IMR-90 (cell line): ENCODE measurements at regions not wholly inside any gene's neighbourhood (a gene's known extent, or its start where the extent isn't known, plus 50 kb on each side); places are given as distances from the start of the nearest gene placed in this dataset.

ENCODE experiments used
- ATAC-seq: fragments of 200-7000 bp; cut with Tn5 transposase; 2 replicates; pipeline ENCODE4 v1.9.1; 2020; ENCODE audit warnings: low read depth, mild to moderate bottlenecking, moderate library complexity
- BruUV-seq: library from RNA; stranded (reverse); fragments of 400-500 nt; replicated peaks from 2 replicates; lab custom pipeline; 2021; lab: Mats Ljungman, UMichigan
- CTCF ChIA-PET: fragments of 300-600 bp; formaldehyde crosslinking; extraction: SDS; loops from one replicate; lab custom pipeline; 2021; ENCODE audit warnings: antibody characterized with exemption; lab: Yijun Ruan, JAX
- POLR2A ChIA-PET: fragments of 300-600 bp; sonication (Branson Sonifier 250); formaldehyde crosslinking; loops from one replicate; lab custom pipeline; 2022; ENCODE audit warnings: antibody characterized with exemption; ENCODE audit not compliant: unreplicated experiment; lab: Charles Lee
- DNase-seq: peaks from one replicate; pipeline ENCODE4 v3.0.0; 2013
- H2AFZ ChIP-seq: replicated peaks from 2 replicates; pipeline ENCODE3; 2013; ENCODE audit warnings: low read length, mild to moderate bottlenecking; ENCODE audit not compliant: poor library complexity
- H2AK5ac ChIP-seq: 2 replicates; pipeline ENCODE4 v1.6.1; 2013; ENCODE audit warnings: low read depth, low read length, inconsistent platforms
- H2AK9ac ChIP-seq: replicated peaks from 2 replicates; pipeline ENCODE3; 2013; ENCODE audit warnings: mild to moderate bottlenecking, low read depth, low read length, moderate library complexity; ENCODE audit not compliant: poor library complexity
- H2BK120ac ChIP-seq: 2 replicates; pipeline ENCODE4 v1.6.1; 2013; ENCODE audit warnings: low read depth, low read length, inconsistent platforms
- H2BK15ac ChIP-seq: 3 replicates; pipeline ENCODE4 v1.6.1; 2013; ENCODE audit warnings: low read depth, low read length, inconsistent platforms
- H2BK20ac ChIP-seq: 2 replicates; pipeline ENCODE4 v1.6.1; 2013; ENCODE audit warnings: low read depth, mild to moderate bottlenecking, inconsistent platforms, low read length, moderate library complexity
- H2BK5ac ChIP-seq: 2 replicates; pipeline ENCODE4 v1.6.1; 2013; ENCODE audit warnings: mild to moderate bottlenecking, low read depth, low read length, inconsistent platforms; ENCODE audit not compliant: poor library complexity, severe bottlenecking
- H3K14ac ChIP-seq: replicated peaks from 2 replicates; pipeline ENCODE4 v1.6.1; 2013; ENCODE audit warnings: low read depth, low read length, inconsistent platforms
- H3K18ac ChIP-seq: 2 replicates; pipeline ENCODE4 v1.6.1; 2013; ENCODE audit warnings: low read depth, low read length, control low read depth
- H3K23ac ChIP-seq: 2 replicates; pipeline ENCODE4 v1.6.1; 2013; ENCODE audit warnings: low read depth, low read length, inconsistent platforms
- H3K27ac ChIP-seq: 2 replicates; pipeline ENCODE4 v1.5.1; 2013; ENCODE audit warnings: mild to moderate bottlenecking, control low read depth, low read length; ENCODE audit not compliant: insufficient read depth
- H3K27me3 ChIP-seq: 2 replicates; pipeline ENCODE4 v1.6.1; 2013; ENCODE audit warnings: low read length; ENCODE audit not compliant: control insufficient read depth, insufficient read depth
- H3K36me3 ChIP-seq: 2 replicates; pipeline ENCODE4 v1.6.1; 2013; ENCODE audit warnings: low read length, mixed read lengths; ENCODE audit not compliant: control insufficient read depth, insufficient read depth
- H3K4ac ChIP-seq: 2 replicates; pipeline ENCODE4 v1.6.1; 2013; ENCODE audit warnings: low read depth, low read length, inconsistent platforms
- H3K4me1 ChIP-seq: 2 replicates; pipeline ENCODE4 v1.6.1; 2013; ENCODE audit warnings: low read length, mixed read lengths; ENCODE audit not compliant: control insufficient read depth, insufficient read depth
- H3K4me2 ChIP-seq: 2 replicates; pipeline ENCODE4 v1.6.1; 2013; ENCODE audit warnings: low read depth, mild to moderate bottlenecking, control low read depth, low read length, moderate library complexity
- H3K4me3 ChIP-seq: 2 replicates; pipeline ENCODE4 v1.5.1; 2013; ENCODE audit warnings: low read depth, mild to moderate bottlenecking, control low read depth, low read length, moderate library complexity; ENCODE audit not compliant: insufficient read depth
- H3K56ac ChIP-seq: 2 replicates; pipeline ENCODE4 v1.6.1; 2013; ENCODE audit warnings: low read length, inconsistent platforms; ENCODE audit not compliant: insufficient read depth; ENCODE audit errors: extremely low read depth
- H3K79me1 ChIP-seq, 2 experiments: 2 replicates each; pipeline ENCODE4 v1.6.1; 2013; ENCODE audit warnings: low read length in 2 of 2, inconsistent platforms in 1 of 2, low read depth in 1 of 2
- H3K9ac ChIP-seq: 2 replicates; pipeline ENCODE4 v1.6.1; 2013; ENCODE audit warnings: low read depth, low read length, control low read depth
- H3K9me1 ChIP-seq: 2 replicates; pipeline ENCODE4 v1.6.1; 2013; ENCODE audit warnings: low read length, inconsistent platforms; ENCODE audit not compliant: insufficient read depth
- H3K9me3 ChIP-seq: 2 replicates; pipeline ENCODE4 v1.6.1; 2013; ENCODE audit warnings: low read length; ENCODE audit not compliant: control insufficient read depth, insufficient read depth
- H4K20me1 ChIP-seq: 2 replicates; pipeline ENCODE4 v1.6.1; 2013; ENCODE audit warnings: low read length, inconsistent platforms; ENCODE audit not compliant: insufficient read depth
- H4K5ac ChIP-seq: 2 replicates; pipeline ENCODE4 v1.6.1; 2013; ENCODE audit warnings: mild to moderate bottlenecking, low read depth, low read length, control low read depth
- H4K8ac ChIP-seq, 2 experiments: 2 replicates each; pipeline ENCODE4 v1.6.1; 2013; ENCODE audit warnings: low read depth in 2 of 2, low read length in 2 of 2, control low read depth in 1 of 2, inconsistent platforms in 1 of 2
- H4K91ac ChIP-seq: 2 replicates; pipeline ENCODE4 v1.6.1; 2013; ENCODE audit warnings: low read depth, low read length, inconsistent platforms; ENCODE audit not compliant: insufficient read depth
- CHD1 ChIP-seq: IDR thresholded peaks from 2 replicates; pipeline ENCODE4 v1.6.1; 2012; ENCODE audit warnings: low read depth, low read length, improper control_type of control experiment
- MAZ ChIP-seq: IDR thresholded peaks from 2 replicates; pipeline ENCODE4 v1.6.1; 2012; ENCODE audit warnings: low read depth, mild to moderate bottlenecking, low read length, improper control_type of control experiment, moderate library complexity, borderline replicate concordance
- WGBS, 2 experiments: methylation state at CpG; one replicate each; pipeline versions ENCODE4 v1.1.5 to v1.1.7; 2013; ENCODE audit warnings: missing lambda C conversion rate in 2 of 2; ENCODE audit not compliant: insufficient read length in 1 of 2; ENCODE audit errors: extremely low coverage in 2 of 2; 5-methylcytosine and 5-hydroxymethylcytosine counted together
- dilution Hi-C: fragments of 300-500 bp; cut with HindIII; formaldehyde crosslinking; loops from one replicate; pipeline ENCODE4 v1.14.3; 2018; ENCODE audit warnings: low sequenced_read_pairs; ENCODE audit not compliant: unreplicated experiment
- in situ Hi-C: fragments of 300-500 bp; cut with MboI; formaldehyde crosslinking; loops from 3 replicates; pipeline ENCODE4 v1.14.3; 2019; ENCODE audit warnings: low sequenced_read_pairs, inconsistent platforms, mixed read lengths
- intact Hi-C: fragments of 100-400 bp; cut with micrococcal nuclease; formaldehyde crosslinking; loops from 2 replicates; pipeline ENCODE4 v1.10.0; 2022

DNA sequence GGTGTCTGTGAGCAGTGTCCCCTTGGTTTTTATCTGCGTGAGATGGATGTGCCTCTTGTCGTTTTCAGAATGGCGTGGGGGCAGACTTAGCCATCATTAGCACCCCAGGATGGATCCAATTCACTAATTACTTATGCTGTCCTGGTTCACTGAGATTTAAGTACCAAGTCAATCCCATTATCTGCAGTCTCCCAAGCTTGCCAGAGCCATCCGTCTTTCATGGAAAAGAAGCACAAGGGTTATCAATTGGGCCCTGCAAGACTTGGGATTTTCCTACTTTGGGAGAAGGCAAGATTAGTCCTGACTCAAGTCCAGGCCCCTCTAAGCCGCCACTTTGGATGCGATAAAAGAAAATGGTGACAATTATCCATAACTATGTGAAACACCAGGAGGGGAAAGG is 404.0 kb downstream of the TMEM182 start:
- no peaks in the 10 kb centered on the region for H4K20me1 ChIP-seq
- H3K9me3 ChIP-seq = peaks cover 9% of the 10 kb centered on the region
- H3K4me2 ChIP-seq = no peak overlapping the region
- no peak overlapping the region for H3K4ac ChIP-seq
- TF ChIP-seq CHD1 = no peak
- no peak for TF ChIP-seq MAZ
- H3K27me3 ChIP-seq = no peaks in the 10 kb centered on the region
- no peak overlapping the region for H2BK20ac ChIP-seq
- no peak overlapping the region for H2BK5ac ChIP-seq
- dilution Hi-C loops (no loop called here), intact Hi-C loops (no loop called here), in situ Hi-C loops (loop anchor here (25.0 kb wide), 1 partner anchor 1721 kb away; no protein-coding TSS in a partner anchor)
- DNase-seq (no peak), ATAC-seq (no peak)
- H3K56ac ChIP-seq = no peak overlapping the region
- no peak overlapping the region for H2AFZ ChIP-seq
- no peak overlapping the region for H4K5ac ChIP-seq
- no peaks in the 10 kb centered on the region for H3K4me1 ChIP-seq
- no peaks in the 10 kb centered on the region for H3K9me1 ChIP-seq
- H3K9ac ChIP-seq = no peak overlapping the region
- ChIA-PET POLR2A (no interaction called here), CTCF (no interaction called here)
- H3K36me3 ChIP-seq = no peaks in the 10 kb centered on the region
- no peak overlapping the region for H2AK5ac ChIP-seq
- BruUV-seq = no TSS peak
- H2BK120ac ChIP-seq = no peak overlapping the region
- H4K91ac ChIP-seq = no peak overlapping the region
- H3K79me1 ChIP-seq = no peaks in the 10 kb centered on the region
- H3K27ac ChIP-seq = no peak overlapping the region
- no peak overlapping the region for H2AK9ac ChIP-seq
- H2BK15ac ChIP-seq = no peak overlapping the region
- no peak overlapping the region for H3K18ac ChIP-seq
- WGBS, 2 experiments = no CpG with 5 or more reads among the region's 6 CpGs
- no peak overlapping the region for H4K8ac ChIP-seq
- no peak overlapping the region for H3K23ac ChIP-seq
- no peak overlapping the region for H3K14ac ChIP-seq
- H3K4me3 ChIP-seq = no peak overlapping the region
